Fibroblast of villous mesenchyme (primary cell): ENCODE measurements at regions not wholly inside any gene's neighbourhood (a gene's known extent, or its start where the extent isn't known, plus 50 kb on each side); places are given as distances from the start of the nearest gene placed in this dataset.

Source experiments
- DNase-seq: peaks from one replicate; pipeline ENCODE4 v3.0.0-alpha.2; 2010; ENCODE audit warnings: low read depth
- H3K4me3 ChIP-seq: 2 replicates; pipeline ENCODE4 v1.5.1; 2011; ENCODE audit warnings: low read depth, mild to moderate bottlenecking, low read length
- TF ChIP-seq, protein P1 (sequence below): IDR thresholded peaks from 2 replicates; pipeline ENCODE4 v1.5.1; 2012; ENCODE audit warnings: low read depth, mild to moderate bottlenecking, low read length; ENCODE audit not compliant: insufficient read depth

GRCh38 chr4:14842964-14843630 lies 159.2 kb upstream of the CPEB2 start:
- TF ChIP-seq, protein P1, sequence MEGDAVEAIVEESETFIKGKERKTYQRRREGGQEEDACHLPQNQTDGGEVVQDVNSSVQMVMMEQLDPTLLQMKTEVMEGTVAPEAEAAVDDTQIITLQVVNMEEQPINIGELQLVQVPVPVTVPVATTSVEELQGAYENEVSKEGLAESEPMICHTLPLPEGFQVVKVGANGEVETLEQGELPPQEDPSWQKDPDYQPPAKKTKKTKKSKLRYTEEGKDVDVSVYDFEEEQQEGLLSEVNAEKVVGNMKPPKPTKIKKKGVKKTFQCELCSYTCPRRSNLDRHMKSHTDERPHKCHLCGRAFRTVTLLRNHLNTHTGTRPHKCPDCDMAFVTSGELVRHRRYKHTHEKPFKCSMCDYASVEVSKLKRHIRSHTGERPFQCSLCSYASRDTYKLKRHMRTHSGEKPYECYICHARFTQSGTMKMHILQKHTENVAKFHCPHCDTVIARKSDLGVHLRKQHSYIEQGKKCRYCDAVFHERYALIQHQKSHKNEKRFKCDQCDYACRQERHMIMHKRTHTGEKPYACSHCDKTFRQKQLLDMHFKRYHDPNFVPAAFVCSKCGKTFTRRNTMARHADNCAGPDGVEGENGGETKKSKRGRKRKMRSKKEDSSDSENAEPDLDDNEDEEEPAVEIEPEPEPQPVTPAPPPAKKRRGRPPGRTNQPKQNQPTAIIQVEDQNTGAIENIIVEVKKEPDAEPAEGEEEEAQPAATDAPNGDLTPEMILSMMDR: no peak
- DNase-seq: no peak
- H3K4me3 ChIP-seq: no peak overlapping the region

- TF ChIP-seq, protein P1: no peak
- DNase-seq: no peak
Observed at GRCh38 chr4:14844061-14844460, 158.2 kb upstream of the CPEB2 start.

DNA sequence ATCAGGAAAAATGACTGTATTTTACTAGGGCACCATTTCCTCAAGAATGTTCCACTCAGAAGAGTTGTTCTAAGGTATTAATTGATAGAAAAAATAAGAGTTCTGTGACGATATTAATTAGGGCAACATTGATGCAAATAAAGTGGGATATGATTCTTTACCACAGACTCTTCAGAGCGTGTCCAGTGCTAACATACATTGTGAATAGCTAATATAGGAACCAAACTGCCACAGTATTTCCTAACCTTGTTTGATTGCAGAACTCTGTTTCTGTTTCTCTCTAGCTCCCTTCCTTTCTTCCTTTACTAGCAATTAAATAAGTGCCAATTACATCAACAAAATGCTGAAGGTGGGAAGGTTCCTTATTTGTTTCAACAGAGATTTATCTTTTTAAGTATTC lies 154.1 kb upstream of the CPEB2 start:
- TF ChIP-seq, protein P1: no peak
- H3K4me3 ChIP-seq: no peak overlapping the region
- DNase-seq: no peak

More at GRCh38 chr4:14844061-14844460, 158.2 kb upstream of the CPEB2 start:
- no peak overlapping the region for H3K4me3 ChIP-seq

- H3K4me3 ChIP-seq: no peak overlapping the region
- no peak for DNase-seq
- TF ChIP-seq, protein P1: no peak
Observed at GRCh38 chr4:14850455-14851097, 151.7 kb upstream of the CPEB2 start.

GRCh38 chr4:14853176-14853943 lies 148.9 kb upstream of the CPEB2 start:
- TF ChIP-seq, protein P1: no peak
- H3K4me3 ChIP-seq: no peak overlapping the region
- DNase-seq: peak; percentile 75

DNA sequence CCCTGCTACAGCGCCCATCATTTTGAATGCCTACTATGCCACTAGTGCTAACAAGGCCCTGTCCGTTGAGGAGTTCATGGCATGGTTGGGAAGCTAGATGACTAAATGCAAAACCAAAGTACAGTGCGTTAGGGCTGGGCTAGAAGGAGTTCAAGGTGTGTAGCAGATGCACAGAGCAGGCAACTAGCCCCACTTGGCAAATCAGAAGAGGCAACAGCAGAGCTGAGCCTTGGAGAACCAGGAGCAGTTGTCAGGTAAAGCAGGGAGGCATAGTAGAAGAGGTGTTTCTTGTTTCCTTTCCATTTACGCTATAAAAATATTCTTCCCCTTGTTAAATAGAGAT lies 146.6 kb upstream of the CPEB2 start:
- H3K4me3 ChIP-seq: no peak overlapping the region
- DNase-seq: no peak
- TF ChIP-seq, protein P1: no peak
